DOHH2 (cell line): ENCODE measurements at regions not wholly inside any gene's neighbourhood (a gene's known extent, or its start where the extent isn't known, plus 50 kb on each side); places are given as distances from the start of the nearest gene placed in this dataset.

Source experiments
- H3F3A ChIP-seq: fragments of 200-600 bp; sonication (generic), shearing (Covaris generic); 2 replicates; pipeline ENCODE4 v1.6.0; 2016; ENCODE audit warnings: antibody characterized with exemption, mild to moderate bottlenecking; ENCODE audit not compliant: control insufficient read depth, insufficient read depth
- H3K27ac ChIP-seq: fragments of 200-600 bp; sonication (generic); 2 replicates; pipeline ENCODE4 v1.5.1; 2014; ENCODE audit warnings: low read depth, mild to moderate bottlenecking, low read length, moderate library complexity
- H3K27me3 ChIP-seq: fragments of 200-600 bp; sonication (generic); 2 replicates; pipeline ENCODE4 v1.6.1; 2014; ENCODE audit warnings: mild to moderate bottlenecking, low read length, mixed read lengths; ENCODE audit not compliant: control insufficient read depth
- H3K36me3 ChIP-seq: fragments of 200-600 bp; sonication (generic); 2 replicates; pipeline ENCODE4 v1.6.1; 2014; ENCODE audit warnings: mild to moderate bottlenecking, low read length, moderate library complexity, mixed read lengths; ENCODE audit not compliant: control insufficient read depth
- H3K4me1 ChIP-seq: fragments of 200-600 bp; sonication (generic); 2 replicates; pipeline ENCODE4 v1.6.1; 2014; ENCODE audit warnings: mild to moderate bottlenecking, low read length, mixed read lengths; ENCODE audit not compliant: control insufficient read depth
- H3K4me2 ChIP-seq: fragments of 200-600 bp; sonication (generic); 2 replicates; pipeline ENCODE4 v1.6.0; 2014; ENCODE audit warnings: mild to moderate bottlenecking, low read length, moderate library complexity
- H3K4me3 ChIP-seq: fragments of 200-600 bp; sonication (generic); 2 replicates; pipeline ENCODE4 v1.5.1; 2014; ENCODE audit warnings: mild to moderate bottlenecking, low read length, mixed read lengths
- H3K79me2 ChIP-seq: fragments of 200-600 bp; sonication (generic); 2 replicates; pipeline ENCODE4 v1.6.1; 2014; ENCODE audit warnings: mild to moderate bottlenecking, low read length, mixed read lengths; ENCODE audit not compliant: control insufficient read depth
- H3K9me2 ChIP-seq: fragments of 200-600 bp; sonication (generic); replicated peaks from 2 replicates; pipeline ENCODE4 v1.6.1; 2014; ENCODE audit warnings: mild to moderate bottlenecking, low read length, mixed read lengths; ENCODE audit not compliant: control insufficient read depth
- H3K9me3 ChIP-seq: fragments of 200-600 bp; sonication (generic); 2 replicates; pipeline ENCODE4 v1.6.1; 2014; ENCODE audit warnings: antibody characterized with exemption, low read length, mixed read lengths; ENCODE audit not compliant: control insufficient read depth, insufficient read depth
- H4K20me1 ChIP-seq: fragments of 200-600 bp; sonication (generic); 2 replicates; pipeline ENCODE4 v1.6.0; 2014; ENCODE audit warnings: low read depth, mild to moderate bottlenecking, antibody characterized with exemption, low read length, moderate library complexity; ENCODE audit not compliant: control insufficient read depth, insufficient read depth
- CTCF ChIP-seq: fragments of 200-600 bp; sonication (generic); IDR thresholded peaks from one replicate; pipeline ENCODE4 v1.5.1; 2014; ENCODE audit warnings: antibody characterized with exemption, mild to moderate bottlenecking, low read depth, low read length; ENCODE audit not compliant: poor library complexity, severe bottlenecking
- EZH2phosphoT487 ChIP-seq: fragments of 200-600 bp; sonication (generic); IDR thresholded peaks from 2 replicates; pipeline ENCODE4 v1.6.1; 2017; ENCODE audit warnings: borderline replicate concordance, mild to moderate bottlenecking, antibody characterized with exemption, low read length, moderate library complexity, mixed read lengths

GRCh38 chr6:168929871-168930450, 323.7 kb downstream of the THBS2 start:
- no peaks in the 10 kb centered on the region for H3F3A ChIP-seq
- TF ChIP-seq CTCF (no peak), EZH2phosphoT487 (no peak)

GRCh38 chr6:168928012-168928411, 325.6 kb downstream of the THBS2 start:
- Histone ChIP-seq H3K79me2 (no peaks in the 10 kb centered on the region), H3F3A (no peaks in the 10 kb centered on the region), H3K27me3 (no peaks in the 10 kb centered on the region), H3K4me3 (no peak overlapping the region), H3K4me2 (no peak overlapping the region), H3K27ac (no peak overlapping the region), H3K9me2 (no peaks in the 10 kb centered on the region), H4K20me1 (no peaks in the 10 kb centered on the region), H3K36me3 (no peaks in the 10 kb centered on the region), H3K9me3 (peaks cover 9% of the 10 kb centered on the region; the same call in 1 of the 2 replicates), H3K4me1 (no peaks in the 10 kb centered on the region)
- TF ChIP-seq CTCF = no peak
- TF ChIP-seq EZH2phosphoT487 = no peak

More at GRCh38 chr6:168929871-168930450, 323.7 kb downstream of the THBS2 start:
- Histone ChIP-seq H3K9me2 (no peaks in the 10 kb centered on the region), H3K27ac (no peak overlapping the region), H3K79me2 (no peaks in the 10 kb centered on the region), H3K4me2 (no peak overlapping the region), H3K4me3 (no peak overlapping the region), H3K36me3 (no peaks in the 10 kb centered on the region), H3K27me3 (no peaks in the 10 kb centered on the region), H3K9me3 (peaks cover 9% of the 10 kb centered on the region; the same call in 1 of the 2 replicates), H3K4me1 (no peaks in the 10 kb centered on the region), H4K20me1 (no peaks in the 10 kb centered on the region)

GRCh38 chr6:168927026-168927425, 326.6 kb downstream of the THBS2 start:
- Histone ChIP-seq H3F3A (no peaks in the 10 kb centered on the region), H3K27ac (no peak overlapping the region), H3K9me3 (peaks cover 9% of the 10 kb centered on the region; the same call in 1 of the 2 replicates), H3K4me3 (no peak overlapping the region), H3K9me2 (no peaks in the 10 kb centered on the region), H3K27me3 (no peaks in the 10 kb centered on the region), H3K4me2 (no peak overlapping the region), H3K36me3 (no peaks in the 10 kb centered on the region), H3K4me1 (no peaks in the 10 kb centered on the region), H3K79me2 (no peaks in the 10 kb centered on the region), H4K20me1 (no peaks in the 10 kb centered on the region)
- TF ChIP-seq CTCF (no peak), EZH2phosphoT487 (no peak)

- H3K27ac ChIP-seq = no peak overlapping the region
- H3K27me3 ChIP-seq = no peaks in the 10 kb centered on the region
- no peaks in the 10 kb centered on the region for H3K79me2 ChIP-seq
- H3K4me2 ChIP-seq = no peak overlapping the region
- H3K9me3 ChIP-seq = peaks cover 9% of the 10 kb centered on the region; the same call in 1 of the 2 replicates
- H3K9me2 ChIP-seq = no peaks in the 10 kb centered on the region
- H3K4me1 ChIP-seq = no peaks in the 10 kb centered on the region
- no peak overlapping the region for H3K4me3 ChIP-seq
- no peaks in the 10 kb centered on the region for H3K36me3 ChIP-seq
- no peaks in the 10 kb centered on the region for H4K20me1 ChIP-seq
- TF ChIP-seq CTCF (no peak), EZH2phosphoT487 (no peak)
- no peaks in the 10 kb centered on the region for H3F3A ChIP-seq
Observed at GRCh38 chr6:168926306-168926705, 327.3 kb downstream of the THBS2 start.
